ENCODE measurements at regions not wholly inside any gene's neighbourhood (a gene's known extent, or its start where the extent isn't known, plus 50 kb on each side); places are given as distances from the start of the nearest gene placed in this dataset.

GRCh38 chr1:20421441-20421840 lies 64.6 kb downstream of the CAMK2N1 start:
- Histone ChIP-seq H3F3A (ENCODE audit: control insufficient read depth, insufficient read depth) (no peaks in the 10 kb centered on the region), H3K36me3 (ENCODE audit: control insufficient read depth, low read length) (no peaks in the 10 kb centered on the region), H3K4me1 (ENCODE audit: control insufficient read depth, low read length) (no peaks in the 10 kb centered on the region), H3K4me3 (ENCODE audit: low read length) (no peak overlapping the region), H3K79me2 (ENCODE audit: control insufficient read depth, low read length) (no peaks in the 10 kb centered on the region), H3K9me2 (replicated peaks; ENCODE audit: control insufficient read depth, low read length) (no peaks in the 10 kb centered on the region), H4K20me1 (ENCODE audit: control insufficient read depth, insufficient read depth, low read depth, low read length) (no peaks in the 10 kb centered on the region), H3K27me3 (ENCODE audit: control insufficient read depth, low read length) (no peaks in the 10 kb centered on the region), H3K9me3 (ENCODE audit: control insufficient read depth, insufficient read depth, low read length) (peaks cover 4% of the 10 kb centered on the region; the same call in 1 of the 2 replicates), H3K27ac (ENCODE audit: low read depth, low read length) (no peak overlapping the region), H3K4me2 (ENCODE audit: low read length) (no peak overlapping the region)
- no peak for TF ChIP-seq EZH2phosphoT487 (IDR thresholded peaks at IDR 0.05; ENCODE audit: borderline replicate concordance, low read length)
- TF ChIP-seq CTCF (IDR thresholded peaks at IDR 0.05; ENCODE audit: low read depth, low read length, poor library complexity, severe bottlenecking), result no peak

GRCh38 chr1:20417581-20417980 lies 68.4 kb downstream of the CAMK2N1 start:
- H3K27me3 ChIP-seq (ENCODE audit: control insufficient read depth, low read length), result no peaks in the 10 kb centered on the region
- H3K79me2 ChIP-seq (ENCODE audit: control insufficient read depth, low read length), result no peaks in the 10 kb centered on the region
- no peak for TF ChIP-seq CTCF (IDR thresholded peaks at IDR 0.05; ENCODE audit: low read depth, low read length, poor library complexity, severe bottlenecking)
- TF ChIP-seq EZH2phosphoT487 (IDR thresholded peaks at IDR 0.05; ENCODE audit: borderline replicate concordance, low read length), result no peak
- no peak overlapping the region for H3K4me2 ChIP-seq (ENCODE audit: low read length)
- peaks cover 4% of the 10 kb centered on the region; the same call in 1 of the 2 replicates for H3K9me3 ChIP-seq (ENCODE audit: control insufficient read depth, insufficient read depth, low read length)
- no peaks in the 10 kb centered on the region for H3K9me2 ChIP-seq (replicated peaks; ENCODE audit: control insufficient read depth, low read length)
- no peaks in the 10 kb centered on the region for H3K36me3 ChIP-seq (ENCODE audit: control insufficient read depth, low read length)
- no peak overlapping the region for H3K27ac ChIP-seq (ENCODE audit: low read depth, low read length)
- H3K4me1 ChIP-seq (ENCODE audit: control insufficient read depth, low read length), result no peaks in the 10 kb centered on the region
- H3F3A ChIP-seq (ENCODE audit: control insufficient read depth, insufficient read depth), result no peaks in the 10 kb centered on the region
- no peak overlapping the region for H3K4me3 ChIP-seq (ENCODE audit: low read length)
- H4K20me1 ChIP-seq (ENCODE audit: control insufficient read depth, insufficient read depth, low read depth, low read length), result no peaks in the 10 kb centered on the region

- no peaks in the 10 kb centered on the region for H3F3A ChIP-seq (ENCODE audit: control insufficient read depth, insufficient read depth)
- H4K20me1 ChIP-seq (ENCODE audit: control insufficient read depth, insufficient read depth, low read depth, low read length), result no peaks in the 10 kb centered on the region
- H3K27me3 ChIP-seq (ENCODE audit: control insufficient read depth, low read length), result no peaks in the 10 kb centered on the region
- no peaks in the 10 kb centered on the region for H3K36me3 ChIP-seq (ENCODE audit: control insufficient read depth, low read length)
- H3K4me3 ChIP-seq (ENCODE audit: low read length), result no peak overlapping the region
- no peaks in the 10 kb centered on the region for H3K79me2 ChIP-seq (ENCODE audit: control insufficient read depth, low read length)
- no peak overlapping the region for H3K4me2 ChIP-seq (ENCODE audit: low read length)
- no peaks in the 10 kb centered on the region for H3K9me3 ChIP-seq (ENCODE audit: control insufficient read depth, insufficient read depth, low read length)
- TF ChIP-seq EZH2phosphoT487 (IDR thresholded peaks at IDR 0.05; ENCODE audit: borderline replicate concordance, low read length) (no peak), CTCF (IDR thresholded peaks at IDR 0.05; ENCODE audit: low read depth, low read length, poor library complexity, severe bottlenecking) (no peak)
- H3K4me1 ChIP-seq (ENCODE audit: control insufficient read depth, low read length), result no peaks in the 10 kb centered on the region
- no peaks in the 10 kb centered on the region for H3K9me2 ChIP-seq (replicated peaks; ENCODE audit: control insufficient read depth, low read length)
- no peak overlapping the region for H3K27ac ChIP-seq (ENCODE audit: low read depth, low read length)
These were observed 69.3 kb downstream of the CAMK2N1 start for GRCh38 chr1:20416706-20417105.

- H3K79me2 ChIP-seq (ENCODE audit: control insufficient read depth, low read length), result no peaks in the 10 kb centered on the region
- H3K9me2 ChIP-seq (replicated peaks; ENCODE audit: control insufficient read depth, low read length), result no peaks in the 10 kb centered on the region
- H3K4me1 ChIP-seq (ENCODE audit: control insufficient read depth, low read length), result no peaks in the 10 kb centered on the region
- H3K4me2 ChIP-seq (ENCODE audit: low read length), result no peak overlapping the region
- TF ChIP-seq CTCF (IDR thresholded peaks at IDR 0.05; ENCODE audit: low read depth, low read length, poor library complexity, severe bottlenecking) (no peak), EZH2phosphoT487 (IDR thresholded peaks at IDR 0.05; ENCODE audit: borderline replicate concordance, low read length) (no peak)
- H3K4me3 ChIP-seq (ENCODE audit: low read length), result no peak overlapping the region
- no peaks in the 10 kb centered on the region for H3F3A ChIP-seq (ENCODE audit: control insufficient read depth, insufficient read depth)
- H3K27ac ChIP-seq (ENCODE audit: low read depth, low read length), result no peak overlapping the region
- H3K36me3 ChIP-seq (ENCODE audit: control insufficient read depth, low read length), result no peaks in the 10 kb centered on the region
- H3K27me3 ChIP-seq (ENCODE audit: control insufficient read depth, low read length), result no peaks in the 10 kb centered on the region
- H3K9me3 ChIP-seq (ENCODE audit: control insufficient read depth, insufficient read depth, low read length), result no peaks in the 10 kb centered on the region
- no peaks in the 10 kb centered on the region for H4K20me1 ChIP-seq (ENCODE audit: control insufficient read depth, insufficient read depth, low read depth, low read length)
These were observed 72.3 kb downstream of the CAMK2N1 start for GRCh38 chr1:20413776-20414140.

All from DOHH2 (cell line).